SK-N-SH (cell line): ENCODE measurements at regions not wholly inside any gene's neighbourhood (a gene's known extent, or its start where the extent isn't known, plus 50 kb on each side); places are given as distances from the start of the nearest gene placed in this dataset.

ENCODE experiments used
- CTCF ChIA-PET: fragments of 300-600, 350-600 bp; formaldehyde crosslinking; extraction: SDS; loops from one replicate; lab custom pipeline; 2021; lab: Yijun Ruan, JAX
- POLR2A ChIA-PET: fragments of 350-600 bp; sonication (Branson Sonifier 250); formaldehyde crosslinking; extraction: SDS; loops from one replicate; lab custom pipeline; 2020; ENCODE audit warnings: antibody characterized with exemption, inconsistent platforms; lab: Yijun Ruan, JAX
- DNase-seq: peaks from one replicate; pipeline ENCODE4 v3.0.0; 2012
- H2AFZ ChIP-seq: fragments of 200-600 bp; sonication (generic); 2 replicates; pipeline ENCODE4 v1.8.1; 2016; ENCODE audit warnings: antibody characterized with exemption, mild to moderate bottlenecking, low read depth
- H3F3A ChIP-seq: fragments of 200-600 bp; sonication (generic); replicated peaks from 2 replicates; pipeline ENCODE3; 2016; ENCODE audit warnings: antibody characterized with exemption, mild to moderate bottlenecking; ENCODE audit not compliant: insufficient read depth
- H3K27ac ChIP-seq, 2 experiments: fragments of 200-500 bp in 1 of 2; fragments of 200-600 bp in 1 of 2; sonication (Bioruptor generic) in 1 of 2; sonication (generic), shearing (Covaris generic) in 1 of 2; 2 replicates each; pipeline versions ENCODE4 v1.5.1 to v1.6.1; 2014 to 2016; ENCODE audit warnings: low read depth in 2 of 2, inconsistent platforms in 1 of 2, low read length in 1 of 2, mild to moderate bottlenecking in 1 of 2, mixed read lengths in 1 of 2
- H3K27me3 ChIP-seq: fragments of 200-600 bp; sonication (generic), shearing (Covaris generic); 2 replicates; pipeline ENCODE4 v1.6.1; 2016; ENCODE audit warnings: mixed run types; ENCODE audit not compliant: insufficient read depth
- H3K36me3 ChIP-seq, 2 experiments: fragments of 200-500 bp in 1 of 2; fragments of 200-600 bp in 1 of 2; sonication (Bioruptor generic) in 1 of 2; sonication (generic) in 1 of 2; replicated peaks in 1 of 2; 2 replicates each; pipeline versions ENCODE3 to v1.5.1; 2014 to 2016; ENCODE audit warnings: low read length in 1 of 2, mild to moderate bottlenecking in 1 of 2; ENCODE audit not compliant: insufficient read depth in 2 of 2, control insufficient read depth in 1 of 2
- H3K4me1 ChIP-seq, 2 experiments: fragments of 200-500 bp in 1 of 2; fragments of 200-600 bp in 1 of 2; sonication (Bioruptor generic) in 1 of 2; sonication (generic), shearing (Covaris generic) in 1 of 2; 2 replicates each; pipeline versions ENCODE4 v1.5.1 to v1.6.1; 2014 to 2016; ENCODE audit warnings: low read depth in 1 of 2, low read length in 1 of 2, mixed run types in 1 of 2; ENCODE audit not compliant: insufficient read depth in 2 of 2, control insufficient read depth in 1 of 2
- H3K4me2 ChIP-seq: fragments of 200-600 bp; sonication (generic), shearing (Covaris generic); 2 replicates; pipeline ENCODE4 v1.6.1; 2017; ENCODE audit warnings: mixed run types
- H3K4me3 ChIP-seq, 2 experiments: fragments of 200-500 bp in 1 of 2; fragments of 200-600 bp in 1 of 2; sonication (Bioruptor generic) in 1 of 2; sonication (generic), shearing (Covaris generic) in 1 of 2; 2 replicates each; pipeline versions ENCODE4 v1.5.1 to v1.8.1; 2014 to 2016; ENCODE audit warnings: low read depth in 2 of 2, inconsistent platforms in 1 of 2, low read length in 1 of 2, mild to moderate bottlenecking in 1 of 2, mixed read lengths in 1 of 2, moderate library complexity in 1 of 2
- H3K79me2 ChIP-seq: fragments of 200-600 bp; sonication (generic); 2 replicates; pipeline ENCODE4 v1.8.1; 2017; ENCODE audit warnings: mild to moderate bottlenecking; ENCODE audit not compliant: insufficient read depth
- H3K9ac ChIP-seq: fragments of 200-600 bp; sonication (generic); 2 replicates; pipeline ENCODE4 v1.6.1; 2017; ENCODE audit warnings: mixed run types
- H3K9me2 ChIP-seq: fragments of 200-600 bp; sonication (generic); 2 replicates; pipeline ENCODE4 v1.6.1; 2017; ENCODE audit warnings: mixed run types
- H3K9me3 ChIP-seq: fragments of 200-600 bp; sonication (generic); 2 replicates; pipeline ENCODE4 v1.6.1; 2017; ENCODE audit warnings: mixed run types, mild to moderate bottlenecking, moderate library complexity
- H4K20me1 ChIP-seq: fragments of 200-600 bp; sonication (generic); 2 replicates; pipeline ENCODE4 v1.6.1; 2017; ENCODE audit warnings: mild to moderate bottlenecking, mixed run types; ENCODE audit not compliant: insufficient read depth
- CHD2 ChIP-seq: fragments of 150-350 bp; IDR thresholded peaks from 2 replicates; pipeline ENCODE4 v1.6.1; 2018; ENCODE audit warnings: low read length; ENCODE audit not compliant: partially characterized antibody
- CTCF ChIP-seq: fragments of 200-600 bp; sonication (generic); IDR thresholded peaks from 2 replicates; pipeline ENCODE4 v1.6.1; 2017; ENCODE audit warnings: antibody characterized with exemption, mild to moderate bottlenecking, moderate library complexity
- ELF1 ChIP-seq: IDR thresholded peaks from 2 replicates; pipeline ENCODE4 v1.4.0; 2012
- EZH2phosphoT487 ChIP-seq: fragments of 200-600 bp; sonication (generic); IDR thresholded peaks from 2 replicates; pipeline ENCODE4 v1.6.1; 2017; ENCODE audit warnings: low read depth, mixed run types, mild to moderate bottlenecking, antibody characterized with exemption, moderate library complexity, borderline replicate concordance
- FOSL2 ChIP-seq: IDR thresholded peaks from 2 replicates; pipeline ENCODE4 v1.4.0; 2012; ENCODE audit warnings: low read depth, mild to moderate bottlenecking, moderate library complexity, borderline replicate concordance
- FOXJ3 ChIP-seq: sonication (generic); formaldehyde crosslinking; IDR thresholded peaks from 2 replicates; pipeline ENCODE4 v1.5.1; 2020; ENCODE audit warnings: mild to moderate bottlenecking, missing genetic modification reagents
- GATA2 ChIP-seq: sonication (generic); formaldehyde crosslinking; IDR thresholded peaks from 2 replicates; pipeline ENCODE4 v1.5.0; 2020; ENCODE audit warnings: mild to moderate bottlenecking, missing genetic modification reagents
- JUND ChIP-seq: IDR thresholded peaks from 2 replicates; pipeline ENCODE4 v1.4.0; 2012
- MAX ChIP-seq: IDR thresholded peaks from 2 replicates; pipeline ENCODE4 v1.4.0; 2012; ENCODE audit warnings: low read depth
- MEF2A ChIP-seq: IDR thresholded peaks from 2 replicates; pipeline ENCODE4 v1.4.0; 2012; ENCODE audit warnings: low read depth, borderline replicate concordance
- MXI1 ChIP-seq: IDR thresholded peaks from 2 replicates; pipeline ENCODE4 v1.6.1; 2012; ENCODE audit warnings: mild to moderate bottlenecking, low read depth, low read length, improper control_type of control experiment
- NRF1 ChIP-seq: IDR thresholded peaks from 2 replicates; pipeline ENCODE4 v1.6.1; 2012; ENCODE audit warnings: low read depth, mild to moderate bottlenecking, low read length
- PBX3 ChIP-seq: IDR thresholded peaks from 2 replicates; pipeline ENCODE4; 2012
- POLR2AphosphoS5 ChIP-seq: IDR thresholded peaks from 2 replicates; pipeline ENCODE4 v1.6.1; 2012; ENCODE audit warnings: low read depth, low read length
- RCOR1 ChIP-seq: fragments of 150-350 bp; IDR thresholded peaks from 2 replicates; pipeline ENCODE4 v1.6.1; 2017; ENCODE audit warnings: antibody characterized with exemption, low read length
- RFX5 ChIP-seq: IDR thresholded peaks from 2 replicates; pipeline ENCODE4 v1.6.1; 2012; ENCODE audit warnings: mild to moderate bottlenecking, improper control_type of control experiment, low read length
- SIN3A ChIP-seq: IDR thresholded peaks from 2 replicates; pipeline ENCODE4 v1.6.1; 2012; ENCODE audit warnings: low read depth, mild to moderate bottlenecking, low read length, moderate library complexity, borderline replicate concordance
- SMC3 ChIP-seq: IDR thresholded peaks from 2 replicates; pipeline ENCODE4 v1.6.1; 2012; ENCODE audit warnings: low read depth, low read length, improper control_type of control experiment
- USF1 ChIP-seq: IDR thresholded peaks from 2 replicates; pipeline ENCODE4 v1.4.0; 2012; ENCODE audit warnings: low read depth, borderline replicate concordance
- USF2 ChIP-seq: fragments of 150-350 bp; IDR thresholded peaks from 2 replicates; pipeline ENCODE4 v1.6.1; 2017; ENCODE audit warnings: antibody characterized with exemption, low read length, low read depth, borderline replicate concordance
- YY1 ChIP-seq: IDR thresholded peaks from 2 replicates; pipeline ENCODE4 v1.4.0; 2012; ENCODE audit warnings: low read depth, mild to moderate bottlenecking

GRCh38 chr5:98314292-98314691 is 459.2 kb upstream of the RGMB start (continued):
- TF ChIP-seq USF2 (no peak), GATA2 (CRISPR knock-in tag) (no peak), RFX5 (no peak), USF1 (no peak), YY1 (no peak), FOSL2 (peak; percentile 87), SIN3A (no peak), MAX (peak; percentile 40; the same call in 1 of the 2 replicates), EZH2phosphoT487 (no peak), JUND (peak; percentile 97), POLR2AphosphoS5 (peak; percentile 40; the same call in 1 of the 2 replicates), MXI1 (no peak), FOXJ3 (CRISPR knock-in tag) (no peak), CTCF (no peak), MEF2A (peak; percentile 70; the same call in 1 of the 2 replicates)

- Histone ChIP-seq H2AFZ (no peak overlapping the region), H3K9me3 (no peaks in the 10 kb centered on the region), H3K4me1 (peaks cover 0 to 19% of the 10 kb centered on the region in 2 experiments; a peak in 1 of 4 replicates), H3K9me2 (no peaks in the 10 kb centered on the region), H3K79me2 (no peaks in the 10 kb centered on the region), H3K27me3 (no peaks in the 10 kb centered on the region), H3F3A (peaks cover 6% of the 10 kb centered on the region), H3K27ac (no peak overlapping the region), H3K4me2 (no peak overlapping the region), H4K20me1 (no peaks in the 10 kb centered on the region), H3K36me3 (no peaks in the 10 kb centered on the region), H3K4me3 (no peak overlapping the region), H3K9ac (no peak overlapping the region)
- no peak for DNase-seq
- ChIA-PET POLR2A (no interaction called here), CTCF (interaction anchor here (1.0 kb wide), 1 partner anchor 450 kb away, joined by 3 read pairs; no protein-coding TSS in a partner anchor)
- TF ChIP-seq USF1 (no peak), JUND (no peak), RCOR1 (no peak), SMC3 (no peak), USF2 (no peak), MAX (no peak), CHD2 (no peak), ELF1 (no peak), GATA2 (CRISPR knock-in tag) (no peak), NRF1 (no peak), FOSL2 (no peak), PBX3 (no peak), CTCF (no peak)
These were observed 455.1 kb upstream of the RGMB start for GRCh38 chr5:98318386-98318785.
